GM10248 (cell line): ENCODE measurements at regions not wholly inside any gene's neighbourhood (a gene's known extent, or its start where the extent isn't known, plus 50 kb on each side); places are given as distances from the start of the nearest gene placed in this dataset.

Experiments used
- CTCF ChIA-PET: fragments of 300-600 bp; sonication (Branson Sonifier 250); formaldehyde crosslinking; extraction: SDS; loops from one replicate; lab custom pipeline; 2021; ENCODE audit warnings: antibody characterized with exemption; lab: Yijun Ruan, JAX
- POLR2A ChIA-PET: fragments of 350-650 bp; sonication (Branson Sonifier 250); formaldehyde crosslinking; extraction: SDS; loops from one replicate; lab custom pipeline; 2020; ENCODE audit warnings: antibody characterized with exemption; lab: Yijun Ruan, JAX
- DNase-seq: peaks from one replicate; pipeline ENCODE4 v3.0.0; 2012; ENCODE audit errors: extremely low spot score
- TF ChIP-seq, protein P1 (sequence below): IDR thresholded peaks from 2 replicates; pipeline ENCODE4 v1.5.1; 2012; ENCODE audit warnings: mild to moderate bottlenecking, low read depth; ENCODE audit errors: extremely low read depth, missing control alignments, control extremely low read depth

DNA sequence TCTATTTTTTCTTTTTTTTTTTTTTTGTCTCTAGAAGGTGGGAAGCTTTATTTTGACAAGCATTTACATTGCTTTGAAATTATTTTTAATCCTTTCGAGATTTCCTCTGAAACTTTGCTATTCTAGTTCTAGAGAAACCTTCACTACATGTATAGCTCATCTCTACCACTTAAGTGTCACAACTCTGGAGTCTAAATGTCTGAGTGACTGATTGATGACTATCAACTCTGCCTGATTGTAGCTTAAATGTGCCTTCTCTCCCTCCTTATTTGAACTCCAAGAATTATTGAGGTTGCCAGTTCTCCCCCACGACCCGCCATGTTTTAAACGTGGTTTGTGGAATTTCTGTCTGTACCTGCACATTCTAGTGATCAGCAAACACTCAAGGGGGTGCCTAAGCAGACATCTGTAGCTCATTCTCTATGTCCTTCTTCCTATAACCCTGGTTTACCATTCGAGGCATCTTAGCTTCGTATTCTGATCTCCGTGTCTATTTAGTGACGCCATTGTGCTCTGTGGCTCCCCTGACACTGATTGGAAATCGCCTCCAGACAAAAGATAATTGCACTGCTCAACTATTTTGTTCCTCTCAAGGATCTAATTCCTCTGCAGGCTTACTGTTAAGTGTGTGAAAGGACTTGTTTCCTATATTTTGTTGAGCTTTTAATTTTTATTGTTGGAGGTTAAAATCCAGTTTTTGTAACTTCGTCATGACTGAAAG lies 1570.6 kb downstream of the BRINP3 start:
- POLR2A ChIA-PET: no interaction called here
- no peak for DNase-seq
- CTCF ChIA-PET: interaction anchor here (1.1 to 2.0 kb wide), 3 partner anchors 10 to 26 kb away, joined by 3 to 6 read pairs (median 5); no protein-coding TSS in a partner anchor
- TF ChIP-seq, protein P1, sequence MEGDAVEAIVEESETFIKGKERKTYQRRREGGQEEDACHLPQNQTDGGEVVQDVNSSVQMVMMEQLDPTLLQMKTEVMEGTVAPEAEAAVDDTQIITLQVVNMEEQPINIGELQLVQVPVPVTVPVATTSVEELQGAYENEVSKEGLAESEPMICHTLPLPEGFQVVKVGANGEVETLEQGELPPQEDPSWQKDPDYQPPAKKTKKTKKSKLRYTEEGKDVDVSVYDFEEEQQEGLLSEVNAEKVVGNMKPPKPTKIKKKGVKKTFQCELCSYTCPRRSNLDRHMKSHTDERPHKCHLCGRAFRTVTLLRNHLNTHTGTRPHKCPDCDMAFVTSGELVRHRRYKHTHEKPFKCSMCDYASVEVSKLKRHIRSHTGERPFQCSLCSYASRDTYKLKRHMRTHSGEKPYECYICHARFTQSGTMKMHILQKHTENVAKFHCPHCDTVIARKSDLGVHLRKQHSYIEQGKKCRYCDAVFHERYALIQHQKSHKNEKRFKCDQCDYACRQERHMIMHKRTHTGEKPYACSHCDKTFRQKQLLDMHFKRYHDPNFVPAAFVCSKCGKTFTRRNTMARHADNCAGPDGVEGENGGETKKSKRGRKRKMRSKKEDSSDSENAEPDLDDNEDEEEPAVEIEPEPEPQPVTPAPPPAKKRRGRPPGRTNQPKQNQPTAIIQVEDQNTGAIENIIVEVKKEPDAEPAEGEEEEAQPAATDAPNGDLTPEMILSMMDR: no peak

DNA sequence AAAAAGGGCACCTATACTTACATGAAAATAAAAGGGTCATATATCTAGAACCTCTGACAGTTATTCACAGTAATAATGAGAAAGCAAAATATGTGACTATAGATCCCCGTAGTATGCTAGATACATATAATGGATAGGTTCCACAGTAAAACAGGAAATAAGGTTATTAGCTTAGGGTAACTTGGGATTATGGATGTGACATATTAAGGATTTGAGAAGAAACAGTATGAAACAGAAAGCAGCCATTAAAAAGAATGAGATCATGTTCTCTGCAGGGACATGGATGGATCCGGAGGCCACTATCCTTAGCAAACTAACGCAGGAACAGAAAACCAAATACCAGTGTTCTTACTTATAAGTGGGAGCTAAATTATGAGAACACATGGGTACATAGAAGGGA lies 1547.3 kb downstream of the BRINP3 start:
- TF ChIP-seq, protein P1: no peak
- no peak for DNase-seq
- POLR2A ChIA-PET: no interaction called here
- CTCF ChIA-PET: no interaction called here

- TF ChIP-seq, protein P1: no peak
- ChIA-PET POLR2A (no interaction called here), CTCF (no interaction called here)
- DNase-seq: no peak
These were observed 1546.2 kb downstream of the BRINP3 start for GRCh38 chr1:188931506-188931905.

GRCh38 chr1:188937965-188938551 lies 1539.6 kb downstream of the BRINP3 start:
- TF ChIP-seq, protein P1: no peak
- DNase-seq: no peak
- POLR2A ChIA-PET: no interaction called here
- CTCF ChIA-PET: no interaction called here

GRCh38 chr1:188941986-188942385 lies 1535.7 kb downstream of the BRINP3 start:
- DNase-seq: no peak
- TF ChIP-seq, protein P1: no peak
- CTCF ChIA-PET: interaction anchor here (0.9 kb wide), 1 partner anchor 13 kb away, joined by 3 read pairs; no protein-coding TSS in a partner anchor
- POLR2A ChIA-PET: no interaction called here

DNA sequence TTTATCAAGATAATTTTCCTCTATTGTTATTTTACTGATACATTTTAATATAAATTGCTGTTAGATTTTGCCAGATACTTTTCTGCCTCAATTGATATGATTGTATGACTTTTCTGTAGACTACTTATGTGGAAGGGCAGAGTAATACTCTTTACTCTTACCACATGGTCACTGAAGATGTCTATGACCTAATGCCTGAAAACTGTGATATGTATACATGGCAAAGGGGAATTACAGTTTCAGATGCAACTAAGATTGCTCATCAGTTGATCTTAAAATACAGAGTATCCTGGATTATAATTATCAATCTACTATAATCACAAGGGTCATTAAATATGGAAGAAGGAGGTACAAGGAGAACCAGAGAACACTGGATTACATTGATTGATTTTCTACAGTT lies 1528.0 kb downstream of the BRINP3 start:
- CTCF ChIA-PET: no interaction called here
- POLR2A ChIA-PET: no interaction called here
- DNase-seq: no peak
- TF ChIP-seq, protein P1: no peak
